ENCODE measurements at regions not wholly inside any gene's neighbourhood (a gene's known extent, or its start where the extent isn't known, plus 50 kb on each side); places are given as distances from the start of the nearest gene placed in this dataset.

GRCh38 chr12:91967590-91967989 lies 178.1 kb downstream of the BTG1 start:
- TF ChIP-seq CTCF (IDR thresholded peaks at IDR 0.05) (no peak), POLR2A (IDR thresholded peaks at IDR 0.05) (no peak)

Measured in right lobe of liver (tissue), 4 donors.